GM13976 (cell line): ENCODE measurements at regions not wholly inside any gene's neighbourhood (a gene's known extent, or its start where the extent isn't known, plus 50 kb on each side); places are given as distances from the start of the nearest gene placed in this dataset.

Experiments
- DNase-seq: peaks from one replicate; pipeline ENCODE4 v3.0.0; 2012; ENCODE audit warnings: low spot score
- in situ Hi-C: fragments of 300-500 bp; cut with MboI; formaldehyde crosslinking; loops from one replicate; pipeline ENCODE4 v1.12.0; 2022; ENCODE audit warnings: low sequenced_read_pairs, mixed read lengths, inconsistent platforms; ENCODE audit not compliant: unreplicated experiment
- TF ChIP-seq, protein P1 (sequence below): IDR thresholded peaks from 2 replicates; pipeline ENCODE4 v1.5.1; 2012; ENCODE audit warnings: borderline replicate concordance, mild to moderate bottlenecking; ENCODE audit not compliant: insufficient read depth; ENCODE audit errors: extremely low read depth, missing control alignments, control extremely low read depth

- DNase-seq: no peak
- TF ChIP-seq, protein P1, sequence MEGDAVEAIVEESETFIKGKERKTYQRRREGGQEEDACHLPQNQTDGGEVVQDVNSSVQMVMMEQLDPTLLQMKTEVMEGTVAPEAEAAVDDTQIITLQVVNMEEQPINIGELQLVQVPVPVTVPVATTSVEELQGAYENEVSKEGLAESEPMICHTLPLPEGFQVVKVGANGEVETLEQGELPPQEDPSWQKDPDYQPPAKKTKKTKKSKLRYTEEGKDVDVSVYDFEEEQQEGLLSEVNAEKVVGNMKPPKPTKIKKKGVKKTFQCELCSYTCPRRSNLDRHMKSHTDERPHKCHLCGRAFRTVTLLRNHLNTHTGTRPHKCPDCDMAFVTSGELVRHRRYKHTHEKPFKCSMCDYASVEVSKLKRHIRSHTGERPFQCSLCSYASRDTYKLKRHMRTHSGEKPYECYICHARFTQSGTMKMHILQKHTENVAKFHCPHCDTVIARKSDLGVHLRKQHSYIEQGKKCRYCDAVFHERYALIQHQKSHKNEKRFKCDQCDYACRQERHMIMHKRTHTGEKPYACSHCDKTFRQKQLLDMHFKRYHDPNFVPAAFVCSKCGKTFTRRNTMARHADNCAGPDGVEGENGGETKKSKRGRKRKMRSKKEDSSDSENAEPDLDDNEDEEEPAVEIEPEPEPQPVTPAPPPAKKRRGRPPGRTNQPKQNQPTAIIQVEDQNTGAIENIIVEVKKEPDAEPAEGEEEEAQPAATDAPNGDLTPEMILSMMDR: no peak
Observed at GRCh38 chr1:60402816-60403215, 329.2 kb upstream of the C1orf87 start.

GRCh38 chr1:60402216-60402615, 328.6 kb upstream of the C1orf87 start:
- in situ Hi-C loops: no loop called here
- DNase-seq: no peak
- TF ChIP-seq, protein P1: no peak

More at GRCh38 chr1:60402816-60403215, 329.2 kb upstream of the C1orf87 start:
- in situ Hi-C loops: no loop called here

- TF ChIP-seq, protein P1: no peak
- in situ Hi-C loops: no loop called here
- no peak for DNase-seq
Observed at GRCh38 chr1:60394436-60394835, 320.9 kb upstream of the C1orf87 start.

DNA sequence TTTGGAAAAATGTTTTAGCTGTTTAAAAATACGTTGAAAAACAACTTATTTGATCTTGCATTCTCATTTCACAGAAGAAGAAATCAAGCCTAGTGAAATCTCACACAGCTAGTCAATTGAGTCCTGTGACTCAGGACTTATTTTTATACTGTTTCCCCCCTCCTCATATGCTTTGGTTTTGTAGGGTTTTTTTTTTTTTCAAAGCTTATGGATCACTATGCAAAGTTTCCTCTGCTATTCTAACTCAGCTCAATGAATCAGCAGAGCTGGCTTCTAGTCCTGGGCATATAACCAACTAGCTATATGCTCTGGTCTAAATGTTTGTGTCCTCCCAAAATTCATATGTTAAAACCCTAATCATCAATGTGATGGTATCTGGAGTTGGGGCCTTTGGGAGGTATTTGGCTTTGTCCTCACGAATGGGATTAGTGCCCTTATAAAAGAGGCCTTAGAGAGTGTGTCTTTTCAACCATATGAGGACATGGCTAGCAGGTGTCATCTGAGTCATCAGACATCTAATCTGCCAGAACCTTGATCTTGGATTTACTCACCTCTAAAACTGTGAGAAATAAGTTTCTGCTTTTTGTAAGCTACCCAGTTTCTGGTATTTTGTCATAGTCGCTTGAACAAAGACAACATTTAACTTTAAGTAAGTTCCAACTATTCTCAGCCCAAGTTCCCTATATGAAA, 317.2 kb upstream of the C1orf87 start:
- DNase-seq: no peak
- in situ Hi-C loops: no loop called here
- TF ChIP-seq, protein P1: no peak

- TF ChIP-seq, protein P1: no peak
- in situ Hi-C loops: no loop called here
- no peak for DNase-seq
Observed at GRCh38 chr1:60388092-60388987, 314.8 kb upstream of the C1orf87 start.

GRCh38 chr1:60387175-60387574, 313.6 kb upstream of the C1orf87 start:
- TF ChIP-seq, protein P1: no peak
- in situ Hi-C loops: no loop called here
- DNase-seq: no peak
